H9 (cell line): ENCODE measurements at regions not wholly inside any gene's neighbourhood (a gene's known extent, or its start where the extent isn't known, plus 50 kb on each side); places are given as distances from the start of the nearest gene placed in this dataset.
A peak's percentile ranks its signal among the peaks of the same experiment; 100 is the strongest.

ENCODE experiments used
- DNase-seq: peaks from one replicate; pipeline ENCODE4 v3.0.0-alpha.2; 2017
- H2AFZ ChIP-seq: one replicate; pipeline ENCODE4 v1.6.1; 2013; ENCODE audit warnings: mild to moderate bottlenecking, low read length, control low read depth, moderate library complexity
- H2AK5ac ChIP-seq: 2 replicates; pipeline ENCODE4 v1.6.1; 2013; ENCODE audit warnings: low read length, control low read depth, mixed read lengths; ENCODE audit not compliant: insufficient read length
- H2BK120ac ChIP-seq: one replicate; pipeline ENCODE4 v1.6.1; 2013; ENCODE audit warnings: low read depth, mild to moderate bottlenecking, low read length, control low read depth, inconsistent platforms; ENCODE audit not compliant: poor library complexity, severe bottlenecking
- H2BK12ac ChIP-seq: 2 replicates; pipeline ENCODE4 v1.6.1; 2013; ENCODE audit warnings: low read length, control low read depth, mixed read lengths, low read depth; ENCODE audit not compliant: insufficient read length
- H2BK15ac ChIP-seq: 2 replicates; pipeline ENCODE4 v1.6.1; 2013; ENCODE audit warnings: low read depth, low read length, control low read depth
- H2BK20ac ChIP-seq: one replicate; pipeline ENCODE4 v1.6.1; 2013; ENCODE audit warnings: low read depth, mild to moderate bottlenecking, low read length, control low read depth, inconsistent platforms; ENCODE audit not compliant: poor library complexity, severe bottlenecking
- H2BK5ac ChIP-seq: 2 replicates; pipeline ENCODE4 v1.6.1; 2013; ENCODE audit warnings: low read length, control low read depth, mixed read lengths; ENCODE audit not compliant: insufficient read length
- H3K14ac ChIP-seq: 2 replicates; pipeline ENCODE4 v1.6.1; 2013; ENCODE audit warnings: low read length, control low read depth; ENCODE audit not compliant: insufficient read depth
- H3K18ac ChIP-seq: 2 replicates; pipeline ENCODE4 v1.6.1; 2013; ENCODE audit warnings: low read depth, mild to moderate bottlenecking, mixed read lengths, low read length, control low read depth; ENCODE audit not compliant: insufficient read length
- H3K23ac ChIP-seq: 2 replicates; pipeline ENCODE4 v1.6.1; 2013; ENCODE audit warnings: low read length, control low read depth, mixed read lengths, low read depth; ENCODE audit not compliant: insufficient read length
- H3K23me2 ChIP-seq: 2 replicates; pipeline ENCODE4 v1.6.1; 2013; ENCODE audit warnings: low read depth, mild to moderate bottlenecking, mixed read lengths, low read length, control low read depth; ENCODE audit not compliant: insufficient read length, poor library complexity, severe bottlenecking
- H3K27ac ChIP-seq: 2 replicates; pipeline ENCODE4 v1.5.1; 2013; ENCODE audit warnings: low read length, control low read depth, mixed read lengths, low read depth; ENCODE audit not compliant: insufficient read length
- H3K27me3 ChIP-seq: 2 replicates; pipeline ENCODE4 v1.6.1; 2013; ENCODE audit warnings: low read length, control low read depth, inconsistent platforms; ENCODE audit not compliant: insufficient read depth
- H3K4ac ChIP-seq: 2 replicates; pipeline ENCODE4 v1.6.1; 2013; ENCODE audit warnings: low read depth, mild to moderate bottlenecking, control low read depth, inconsistent platforms, low read length, moderate library complexity
- H3K4me1 ChIP-seq: 2 replicates; pipeline ENCODE4 v1.6.1; 2013; ENCODE audit warnings: low read length, control low read depth, inconsistent platforms; ENCODE audit not compliant: insufficient read depth
- H3K4me2 ChIP-seq: 2 replicates; pipeline ENCODE4 v1.6.1; 2013; ENCODE audit warnings: low read length, control low read depth, mixed read lengths; ENCODE audit not compliant: insufficient read length, insufficient read depth
- H3K56ac ChIP-seq: 2 replicates; pipeline ENCODE4 v1.6.1; 2013; ENCODE audit warnings: low read depth, mild to moderate bottlenecking, mixed read lengths, low read length, control low read depth; ENCODE audit not compliant: insufficient read length
- H3K79me1 ChIP-seq: 2 replicates; pipeline ENCODE4 v1.6.1; 2013; ENCODE audit warnings: low read depth, mild to moderate bottlenecking, moderate library complexity, low read length, control low read depth, inconsistent platforms; ENCODE audit not compliant: insufficient read depth, poor library complexity, severe bottlenecking
- H3K79me2 ChIP-seq: 2 replicates; pipeline ENCODE4 v1.6.1; 2013; ENCODE audit warnings: low read length, control low read depth, inconsistent platforms; ENCODE audit not compliant: insufficient read depth
- H3K9ac ChIP-seq: 2 replicates; pipeline ENCODE4 v1.6.1; 2013; ENCODE audit warnings: low read length, control low read depth, mixed read lengths; ENCODE audit not compliant: insufficient read length; ENCODE audit errors: extremely low read depth
- H3K9me3 ChIP-seq: one replicate; pipeline ENCODE4 v1.6.1; 2013; ENCODE audit warnings: low read depth, low read length, inconsistent platforms; ENCODE audit not compliant: control insufficient read depth
- H3T11ph ChIP-seq: one replicate; pipeline ENCODE4 v1.6.1; 2013; ENCODE audit warnings: mild to moderate bottlenecking, low read length, control low read depth, inconsistent platforms
- H4K20me1 ChIP-seq: one replicate; pipeline ENCODE4 v1.6.1; 2013; ENCODE audit not compliant: control insufficient read depth, insufficient read length, insufficient read depth
- H4K5ac ChIP-seq: 2 replicates; pipeline ENCODE4 v1.6.1; 2013; ENCODE audit warnings: low read depth, mild to moderate bottlenecking, mixed read lengths, low read length, control low read depth; ENCODE audit not compliant: insufficient read length
- H4K8ac ChIP-seq: replicated peaks from 2 replicates; pipeline ENCODE4 v1.6.1; 2013; ENCODE audit warnings: low read length, control low read depth, mixed read lengths, low read depth; ENCODE audit not compliant: insufficient read length
- H4K91ac ChIP-seq: 2 replicates; pipeline ENCODE4 v1.6.1; 2013; ENCODE audit warnings: low read depth, mild to moderate bottlenecking, moderate library complexity, mixed read lengths, low read length, control low read depth; ENCODE audit not compliant: insufficient read length
- H3K27ac Mint-ChIP-seq, 3 experiments: 2 replicates in 2 of 3; 3 replicates in 1 of 3; pipeline ENCODE4 v1.8.0; 2020 to 2021; ENCODE audit warnings: mixed read lengths in 3 of 3, mild to moderate bottlenecking in 1 of 3, moderate library complexity in 1 of 3
- H3K27me3 Mint-ChIP-seq: 2 replicates; pipeline ENCODE4 v1.8.0; 2021; ENCODE audit warnings: low read depth, mild to moderate bottlenecking, moderate library complexity, mixed read lengths
- H3K36me3 Mint-ChIP-seq, 3 experiments: 2 replicates in 2 of 3; 3 replicates in 1 of 3; pipeline ENCODE4 v1.8.0; 2020 to 2021; ENCODE audit warnings: low read depth in 3 of 3, mixed read lengths in 3 of 3; ENCODE audit not compliant: insufficient read depth in 1 of 3
- H3K4me1 Mint-ChIP-seq, 2 experiments: 2 replicates each; pipeline ENCODE4 v1.8.0; 2020; ENCODE audit warnings: mixed read lengths in 2 of 2
- H3K4me3 Mint-ChIP-seq, 2 experiments: 2 replicates in 1 of 2; 3 replicates in 1 of 2; pipeline ENCODE4 v1.8.0; 2020 to 2021; ENCODE audit warnings: mild to moderate bottlenecking in 2 of 2, mixed read lengths in 2 of 2, moderate library complexity in 1 of 2
- H3K9me3 Mint-ChIP-seq, 2 experiments: 2 replicates in 1 of 2; 3 replicates in 1 of 2; pipeline ENCODE4 v1.8.0; 2020; ENCODE audit warnings: mild to moderate bottlenecking in 2 of 2, mixed read lengths in 2 of 2, moderate library complexity in 1 of 2
- WGBS: extraction: QIAGEN DNeasy Blood & Tissue Kit; methylation state at CpG from one replicate; pipeline ENCODE4 v1.1.7; 2013; ENCODE audit warnings: missing lambda C conversion rate, low lambda C conversion rate, mixed read lengths; ENCODE audit not compliant: insufficient read length; ENCODE audit errors: extremely low coverage; 5-methylcytosine and 5-hydroxymethylcytosine counted together
- TF ChIP-seq, protein P1 (sequence below): fragments of 200-600 bp; sonication (generic); conservative IDR thresholded peaks from 3 replicates; pipeline ENCODE4 v1.8.0; 2021; ENCODE audit warnings: antibody characterized with exemption, mild to moderate bottlenecking

DNA sequence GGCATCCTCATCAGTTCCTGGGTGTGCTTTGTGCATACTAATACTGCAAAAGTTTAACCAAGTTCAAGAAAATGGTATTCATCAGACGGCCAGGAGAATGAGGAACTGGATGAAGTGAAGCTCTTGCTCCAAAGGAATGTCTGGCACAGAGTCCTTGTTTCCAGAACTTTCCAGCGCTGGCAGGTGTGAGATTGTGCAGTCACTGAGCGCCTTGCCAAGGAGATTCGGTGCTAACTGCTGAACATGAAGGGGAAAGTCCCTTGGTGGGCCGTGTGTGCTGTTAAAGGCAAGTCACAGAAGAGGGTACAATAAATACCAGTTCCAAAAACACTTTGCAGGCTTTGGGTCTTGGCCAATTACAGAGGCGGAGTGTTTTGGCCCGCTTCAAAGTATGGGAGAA is 262.3 kb upstream of the SOX4 start:
- TF ChIP-seq, protein P1, sequence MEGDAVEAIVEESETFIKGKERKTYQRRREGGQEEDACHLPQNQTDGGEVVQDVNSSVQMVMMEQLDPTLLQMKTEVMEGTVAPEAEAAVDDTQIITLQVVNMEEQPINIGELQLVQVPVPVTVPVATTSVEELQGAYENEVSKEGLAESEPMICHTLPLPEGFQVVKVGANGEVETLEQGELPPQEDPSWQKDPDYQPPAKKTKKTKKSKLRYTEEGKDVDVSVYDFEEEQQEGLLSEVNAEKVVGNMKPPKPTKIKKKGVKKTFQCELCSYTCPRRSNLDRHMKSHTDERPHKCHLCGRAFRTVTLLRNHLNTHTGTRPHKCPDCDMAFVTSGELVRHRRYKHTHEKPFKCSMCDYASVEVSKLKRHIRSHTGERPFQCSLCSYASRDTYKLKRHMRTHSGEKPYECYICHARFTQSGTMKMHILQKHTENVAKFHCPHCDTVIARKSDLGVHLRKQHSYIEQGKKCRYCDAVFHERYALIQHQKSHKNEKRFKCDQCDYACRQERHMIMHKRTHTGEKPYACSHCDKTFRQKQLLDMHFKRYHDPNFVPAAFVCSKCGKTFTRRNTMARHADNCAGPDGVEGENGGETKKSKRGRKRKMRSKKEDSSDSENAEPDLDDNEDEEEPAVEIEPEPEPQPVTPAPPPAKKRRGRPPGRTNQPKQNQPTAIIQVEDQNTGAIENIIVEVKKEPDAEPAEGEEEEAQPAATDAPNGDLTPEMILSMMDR: no peak

More for the DNA sequence above, 262.3 kb upstream of the SOX4 start:
- Histone ChIP-seq H2AK5ac (no peak overlapping the region), H4K5ac (no peak overlapping the region), H2BK120ac (no peak overlapping the region), H2BK15ac (no peak overlapping the region), H3K4me1 (peaks cover 4% of the 10 kb centered on the region; the same call in 1 of the 2 replicates), H4K20me1 (no peaks in the 10 kb centered on the region), H3K18ac (no peak overlapping the region), H4K91ac (no peak overlapping the region), H2BK12ac (no peak overlapping the region), H3K23me2 (no peaks in the 10 kb centered on the region), H3K56ac (no peak overlapping the region), H2AFZ (no peak overlapping the region), H2BK5ac (no peak overlapping the region), H3K27me3 (no peaks in the 10 kb centered on the region), H3K4ac (no peak overlapping the region), H2BK20ac (no peak overlapping the region), H3T11ph (no peak overlapping the region), H3K9me3 (no peaks in the 10 kb centered on the region), H3K79me2 (no peaks in the 10 kb centered on the region), H3K14ac (no peak overlapping the region), H3K27ac (no peak overlapping the region), H3K9ac (no peak overlapping the region), H3K23ac (no peak overlapping the region), H4K8ac (no peak overlapping the region), H3K79me1 (no peaks in the 10 kb centered on the region), H3K4me2 (no peak overlapping the region)
- Mint-ChIP-seq H3K9me3 (no peaks in the 10 kb centered on the region), H3K36me3 (no peaks in the 10 kb centered on the region), H3K4me3 (no peak overlapping the region), H3K27ac (0 out of 7 replicates have a peak overlapping the region, but pooled peaks of 1 of the 3 experiments have one; percentile 89), H3K27me3 (no peaks in the 10 kb centered on the region), H3K4me1 (peaks cover 13 to 16% of the 10 kb centered on the region in 2 experiments)
- no CpG with 5 or more reads among the region's 7 CpGs for WGBS
- no peak for DNase-seq
